Peyer's patch (tissue), 4 donors: ENCODE measurements at regions not wholly inside any gene's neighbourhood (a gene's known extent, or its start where the extent isn't known, plus 50 kb on each side); places are given as distances from the start of the nearest gene placed in this dataset.

Source experiments
- CTCF ChIP-seq, 6 experiments: fragments of 450-650 bp in 4 of 6; fragments of 200-600 bp in 2 of 6; sonication (generic) in 1 of 6; IDR thresholded peaks; one replicate each; pipeline ENCODE4 v1.5.1; 2017 to 2019; ENCODE audit warnings: antibody characterized with exemption in 6 of 6, mild to moderate bottlenecking in 3 of 6, moderate library complexity in 1 of 6
- POLR2A ChIP-seq, 2 donors: fragments of 450-650 bp; IDR thresholded peaks; one replicate each; pipeline ENCODE4 v1.5.1; 2017; ENCODE audit warnings: antibody characterized with exemption in 2 of 2, mild to moderate bottlenecking in 2 of 2, moderate library complexity in 2 of 2

GRCh38 chr11:37394236-37394870 is 796.3 kb upstream of the RAG2 start:
- TF ChIP-seq CTCF (IDR thresholded peaks at IDR 0.05) (no peak), POLR2A (IDR thresholded peaks at IDR 0.05) (no peak)
